DMS153 (cell line): ENCODE measurements at regions not wholly inside any gene's neighbourhood (a gene's known extent, or its start where the extent isn't known, plus 50 kb on each side); places are given as distances from the start of the nearest gene placed in this dataset.
"Not testable (repeated sequence)": the region's sequence is repeated elsewhere in the genome, so short reads cannot be mapped to it uniquely, and the experiment has no call there.

Source experiments
- DNase-seq: peaks from one replicate; lab custom pipeline; 2025; lab: John Stamatoyannopoulos, UW

GRCh38 chr1:235059221-235059620 lies 69.4 kb downstream of the TOMM20 start:
- DNase-seq: no peak

GRCh38 chr1:235058695-235059094 lies 69.9 kb downstream of the TOMM20 start:
- DNase-seq: no peak

GRCh38 chr1:235057385-235058306 lies 71.0 kb downstream of the TOMM20 start:
- no peak for DNase-seq

GRCh38 chr1:235056937-235057336 lies 71.7 kb downstream of the TOMM20 start:
- DNase-seq: no peak

GRCh38 chr1:235054936-235055335 lies 73.7 kb downstream of the TOMM20 start:
- DNase-seq: no peak

GRCh38 chr1:235054466-235054865 lies 74.2 kb downstream of the TOMM20 start:
- DNase-seq: no peak

GRCh38 chr1:235052067-235053008 lies 76.3 kb downstream of the TOMM20 start:
- DNase-seq: no peak

GRCh38 chr1:235051521-235051920 lies 77.1 kb downstream of the TOMM20 start:
- DNase-seq: no peak

GRCh38 chr1:235050911-235051360 lies 77.7 kb downstream of the TOMM20 start:
- no peak for DNase-seq

GRCh38 chr1:235049716-235050378 lies 78.8 kb downstream of the TOMM20 start:
- DNase-seq: not testable (repeated sequence)

GRCh38 chr1:235049217-235049616 lies 79.4 kb downstream of the TOMM20 start:
- no peak for DNase-seq

- no peak for DNase-seq
These were observed 81.2 kb downstream of the TOMM20 start for GRCh38 chr1:235047331-235047871.

GRCh38 chr1:235045921-235046601 lies 82.6 kb downstream of the TOMM20 start:
- DNase-seq: no peak

- no peak for DNase-seq
These were observed 83.5 kb downstream of the TOMM20 start for GRCh38 chr1:235045034-235045690.

GRCh38 chr1:235043234-235043633 lies 85.4 kb downstream of the TOMM20 start:
- DNase-seq: no peak

GRCh38 chr1:235038701-235039100 lies 89.9 kb downstream of the TOMM20 start:
- DNase-seq: no peak

GRCh38 chr1:235035928-235036327 lies 92.7 kb downstream of the TOMM20 start:
- DNase-seq: no peak

GRCh38 chr1:235030919-235031596 lies 97.6 kb downstream of the TOMM20 start:
- DNase-seq: no peak

- no peak for DNase-seq
These were observed 100.8 kb downstream of the TOMM20 start for GRCh38 chr1:235027862-235028250.
